ENCODE measurements at regions not wholly inside any gene's neighbourhood (a gene's known extent, or its start where the extent isn't known, plus 50 kb on each side); places are given as distances from the start of the nearest gene placed in this dataset.

GRCh38 chr13:68110178-68110768 lies 880.1 kb upstream of the PCDH9 start:
- DNase-seq (ENCODE audit: extremely low read depth, low read depth): no peak
- TF ChIP-seq CTCF (IDR thresholded peaks at IDR 0.05; ENCODE audit: low read depth, low read length): no peak

DNA sequence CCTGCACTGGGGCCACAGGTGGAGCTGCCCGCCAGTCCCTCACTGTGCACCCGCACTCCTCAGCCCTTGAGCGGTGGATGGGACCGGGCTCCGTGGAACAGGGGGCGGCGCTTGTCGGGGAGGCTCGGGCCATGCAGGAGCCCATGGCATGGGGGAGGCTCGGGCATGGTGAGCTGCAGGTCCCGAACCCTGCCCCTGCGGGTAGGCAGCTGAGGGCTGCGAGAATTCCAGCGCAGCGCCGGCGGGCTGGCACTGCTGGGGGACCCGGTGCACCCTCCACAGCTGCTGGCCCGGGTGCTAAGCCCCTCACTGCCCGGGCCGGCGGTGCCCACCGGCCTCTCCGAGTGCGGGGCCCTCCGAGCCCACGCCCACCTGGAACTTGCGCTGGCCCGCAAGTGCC lies 877.5 kb upstream of the PCDH9 start:
- DNase-seq (ENCODE audit: extremely low read depth, low read depth): no peak
- TF ChIP-seq CTCF (IDR thresholded peaks at IDR 0.05; ENCODE audit: low read depth, low read length): no peak

GRCh38 chr13:68099631-68100030 lies 869.5 kb upstream of the PCDH9 start:
- no peak for DNase-seq (ENCODE audit: extremely low read depth, low read depth)
- TF ChIP-seq CTCF (IDR thresholded peaks at IDR 0.05; ENCODE audit: low read depth, low read length): no peak

GRCh38 chr13:68081061-68081460 lies 850.9 kb upstream of the PCDH9 start:
- TF ChIP-seq CTCF (IDR thresholded peaks at IDR 0.05; ENCODE audit: low read depth, low read length): no peak
- DNase-seq (ENCODE audit: extremely low read depth, low read depth): no peak

DNA sequence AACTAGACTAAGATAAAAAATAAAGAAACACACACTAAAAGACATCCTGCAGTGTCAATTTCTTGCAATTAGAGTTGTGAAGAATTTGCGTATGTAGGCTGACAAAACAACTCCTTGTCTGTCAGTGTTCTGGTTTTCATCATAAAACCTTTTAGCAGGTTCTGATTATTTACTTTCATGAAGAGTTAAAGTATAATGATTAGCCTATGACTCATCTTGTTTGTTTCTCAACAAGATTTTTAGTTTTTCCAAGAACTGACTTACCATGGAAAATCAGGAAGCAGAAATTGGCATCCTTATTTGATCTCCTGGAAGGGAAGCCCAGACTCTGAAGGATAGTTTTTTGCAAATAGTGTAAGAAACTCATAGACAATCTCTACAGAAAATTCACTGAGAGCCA lies 848.7 kb upstream of the PCDH9 start:
- no peak for DNase-seq (ENCODE audit: extremely low read depth, low read depth)
- TF ChIP-seq CTCF (IDR thresholded peaks at IDR 0.05; ENCODE audit: low read depth, low read length): no peak

GRCh38 chr13:68078469-68078868 lies 848.3 kb upstream of the PCDH9 start:
- no peak for TF ChIP-seq CTCF (IDR thresholded peaks at IDR 0.05; ENCODE audit: low read depth, low read length)
- DNase-seq (ENCODE audit: extremely low read depth, low read depth): no peak

DNA sequence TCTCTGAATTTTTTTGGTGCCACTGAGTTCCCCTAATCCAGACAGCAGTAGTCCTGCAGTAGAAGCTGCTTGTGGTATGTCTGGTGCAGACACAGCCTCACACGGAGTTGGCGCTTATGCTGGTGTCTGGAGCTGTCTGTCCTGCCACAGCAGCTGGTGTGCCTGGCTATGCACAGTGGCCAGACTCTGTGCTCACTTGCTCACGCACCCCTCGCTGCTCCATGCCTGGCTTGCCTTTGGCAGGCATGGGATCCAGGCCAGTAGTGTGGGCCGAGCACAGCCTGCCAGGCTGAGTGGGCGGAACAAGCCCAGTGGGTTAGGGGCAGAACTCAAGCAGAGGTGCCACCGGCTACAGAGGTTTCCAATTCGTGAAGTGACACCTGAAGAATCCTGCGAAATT lies 845.9 kb upstream of the PCDH9 start:
- no peak for TF ChIP-seq CTCF (IDR thresholded peaks at IDR 0.05; ENCODE audit: low read depth, low read length)
- no peak for DNase-seq (ENCODE audit: extremely low read depth, low read depth)
